Forelimb muscle (tissue), 1 donor: ENCODE measurements at regions not wholly inside any gene's neighbourhood (a gene's known extent, or its start where the extent isn't known, plus 50 kb on each side); places are given as distances from the start of the nearest gene placed in this dataset.
"Not testable (repeated sequence)": the region's sequence is repeated elsewhere in the genome, so short reads cannot be mapped to it uniquely, and the experiment has no call there.

Source experiments
- DNase-seq: peaks from one replicate; pipeline ENCODE4 v3.0.0-alpha.2; 2013; ENCODE audit warnings: low read depth

- DNase-seq = no peak
Observed at GRCh38 chr10:127610816-127611215, 61.7 kb downstream of the NPS start.

DNA sequence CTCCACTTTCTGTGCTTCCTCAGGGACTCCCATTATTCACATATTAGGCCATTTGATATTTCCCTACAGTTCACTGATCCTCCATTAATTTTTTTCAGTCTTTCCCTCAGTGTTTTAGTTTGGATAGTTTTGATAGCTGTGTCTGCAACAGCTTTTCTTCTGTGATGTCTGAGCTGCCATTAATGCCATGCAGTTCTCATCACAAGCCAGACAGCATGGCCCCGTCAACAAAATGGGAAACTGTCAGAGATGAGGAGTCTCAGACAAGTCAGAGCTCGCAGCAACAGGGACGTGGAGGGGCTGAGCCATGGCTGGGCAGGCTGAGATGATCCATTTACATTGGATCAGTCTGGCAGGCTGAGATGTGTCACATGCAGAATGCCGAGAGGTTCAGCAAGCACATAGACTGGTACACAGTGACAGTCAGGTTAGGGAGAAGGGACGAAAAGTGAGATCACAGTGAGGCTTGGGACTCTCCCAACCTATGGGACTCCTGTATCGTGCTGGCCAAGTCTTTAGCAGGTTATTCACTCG lies 65.4 kb downstream of the NPS start:
- DNase-seq = no peak

DNA sequence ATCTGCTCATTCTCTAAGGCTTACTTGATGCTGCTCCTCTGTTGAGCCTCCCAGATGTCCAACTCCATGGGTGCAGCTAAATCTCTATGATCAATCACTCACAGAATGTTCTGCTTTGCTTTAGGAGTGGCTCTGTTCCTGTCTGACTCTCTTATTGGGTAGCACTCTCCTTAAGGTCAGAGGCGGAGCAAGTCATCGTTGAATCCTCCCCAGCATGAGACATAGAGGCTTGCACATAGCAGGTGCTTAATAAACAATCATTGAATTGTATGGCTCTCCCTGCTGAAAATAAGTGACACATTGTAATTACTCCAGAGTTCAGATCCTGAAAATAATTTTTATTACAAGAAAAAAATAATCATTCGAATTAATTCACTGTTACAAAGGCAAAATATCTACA lies 69.7 kb downstream of the NPS start:
- DNase-seq = no peak

- DNase-seq = peak; percentile 32
Observed at GRCh38 chr10:127619546-127620325, 70.6 kb downstream of the NPS start.

DNA sequence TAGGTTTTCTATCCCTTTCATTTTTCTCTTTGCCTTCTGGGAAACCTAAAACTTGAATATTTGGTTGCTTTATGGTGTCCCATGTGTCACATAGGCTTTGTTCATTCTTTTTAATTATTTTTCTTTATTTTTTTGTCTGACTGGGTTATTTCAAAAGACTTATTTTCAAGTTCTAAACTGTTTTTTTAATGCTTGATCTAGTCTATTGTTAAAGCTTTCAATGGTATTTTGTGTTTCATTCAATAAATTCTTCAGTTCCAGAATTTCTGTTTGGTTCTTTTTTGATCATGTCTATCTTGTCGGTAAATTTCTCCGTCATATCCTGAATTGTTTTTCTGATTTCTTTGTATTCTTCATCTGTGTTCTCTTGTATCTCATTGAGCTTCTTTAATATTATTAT lies 86.8 kb downstream of the NPS start:
- DNase-seq = no peak

DNA sequence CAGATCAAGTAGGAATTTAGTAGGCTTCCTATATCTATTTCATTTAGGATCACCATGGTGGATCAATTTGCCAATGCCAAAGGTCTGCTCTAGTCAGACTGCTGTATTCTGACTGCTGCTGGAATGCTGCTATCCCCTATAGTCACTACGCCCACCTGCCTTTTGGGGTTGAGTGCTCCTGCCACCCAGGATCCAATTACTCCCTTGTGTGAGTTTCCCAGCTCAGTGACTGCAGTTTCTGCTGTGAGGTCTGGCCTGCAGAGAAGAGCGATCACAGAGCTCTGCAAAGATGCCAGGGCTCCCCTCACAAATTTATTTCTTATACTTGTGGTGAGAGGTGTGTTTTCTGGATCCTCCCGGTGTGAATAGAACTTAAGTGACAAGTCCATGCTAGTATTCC lies 88.1 kb upstream of the FOXI2 start:
- DNase-seq = no peak

- DNase-seq = no peak
Observed at GRCh38 chr10:127649642-127650041, 87.3 kb upstream of the FOXI2 start.

DNA sequence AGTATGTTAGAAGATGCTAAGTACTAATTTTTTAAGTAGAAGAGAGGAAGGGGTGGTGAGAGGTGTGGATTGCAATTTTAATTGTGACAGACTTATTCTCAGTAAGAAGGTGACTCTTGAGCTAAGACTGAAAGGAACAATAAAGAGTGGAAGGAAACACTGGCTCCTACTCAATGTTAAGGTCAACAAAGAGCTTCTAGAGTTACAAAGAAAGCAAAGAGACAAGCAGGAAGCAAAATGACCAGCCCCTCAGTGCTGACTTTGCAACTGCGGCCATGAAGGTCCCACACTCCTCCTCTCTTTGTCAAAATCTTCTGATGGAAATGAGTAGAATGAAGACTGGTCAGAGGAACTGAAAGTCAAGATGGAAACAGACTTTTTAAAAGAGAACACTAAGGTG lies 79.9 kb upstream of the FOXI2 start:
- no peak for DNase-seq

- not testable (repeated sequence) for DNase-seq
Observed at GRCh38 chr10:127676430-127676829, 60.6 kb upstream of the FOXI2 start.

DNA sequence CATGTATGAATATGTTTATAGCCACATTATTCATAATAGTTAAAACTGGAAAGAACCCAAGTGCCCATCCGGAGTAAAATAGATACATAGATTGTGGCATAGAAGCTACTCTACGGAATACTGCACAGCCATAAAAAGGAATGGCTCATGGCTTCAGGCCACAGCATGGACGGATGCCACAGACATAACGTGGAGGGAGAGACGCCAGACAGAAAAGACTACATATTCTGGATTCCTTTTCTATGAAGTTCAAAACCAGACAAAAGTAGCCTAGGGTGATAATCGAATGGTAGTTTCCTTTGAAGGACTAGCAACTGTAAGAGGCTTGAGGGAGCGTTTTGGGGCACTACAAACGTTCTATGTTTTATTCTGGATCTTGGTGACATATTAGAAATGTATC lies 58.9 kb upstream of the FOXI2 start:
- DNase-seq = no peak

DNA sequence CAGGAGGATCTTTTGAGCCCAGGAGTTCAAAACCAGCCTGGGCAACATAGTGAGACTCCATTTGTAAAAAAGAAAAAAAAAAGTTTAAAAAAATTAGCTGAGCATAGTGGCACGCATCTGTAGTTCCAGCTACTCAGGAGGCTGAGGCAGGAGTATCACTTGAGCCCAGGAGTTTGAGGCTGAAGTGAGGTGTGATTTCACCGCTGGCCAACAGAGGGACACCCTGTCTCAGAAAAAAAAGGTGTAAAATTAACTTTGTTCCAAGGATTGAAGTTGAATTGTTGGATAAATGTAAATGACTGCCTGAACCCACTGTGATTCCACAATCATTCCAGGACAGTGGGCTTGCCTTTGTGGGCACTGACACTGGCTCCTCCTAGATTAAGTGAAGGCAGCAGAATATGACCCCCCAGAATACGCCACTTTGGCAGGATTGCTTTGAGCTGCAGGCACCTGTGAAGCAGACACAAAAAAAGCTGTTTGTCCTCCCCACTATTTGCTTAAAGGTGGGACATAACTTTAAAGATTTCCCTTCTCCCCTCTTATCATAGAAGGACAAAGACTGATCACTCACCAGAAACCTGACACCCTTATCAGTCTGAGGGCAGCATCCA lies 57.2 kb upstream of the FOXI2 start:
- no peak for DNase-seq
